ENCODE measurements at regions not wholly inside any gene's neighbourhood (a gene's known extent, or its start where the extent isn't known, plus 50 kb on each side); places are given as distances from the start of the nearest gene placed in this dataset.

- TF ChIP-seq CTCF (IDR thresholded peaks at IDR 0.05) (no peak), POLR2A (IDR thresholded peaks at IDR 0.05) (no peak), POLR2AphosphoS5 (IDR thresholded peaks at IDR 0.05) (no peak)
Measured at GRCh38 chr18:45201489-45201888, 413.8 kb upstream of the SLC14A2 start.
